ENCODE measurements at regions not wholly inside any gene's neighbourhood (a gene's known extent, or its start where the extent isn't known, plus 50 kb on each side); places are given as distances from the start of the nearest gene placed in this dataset.

DNA sequence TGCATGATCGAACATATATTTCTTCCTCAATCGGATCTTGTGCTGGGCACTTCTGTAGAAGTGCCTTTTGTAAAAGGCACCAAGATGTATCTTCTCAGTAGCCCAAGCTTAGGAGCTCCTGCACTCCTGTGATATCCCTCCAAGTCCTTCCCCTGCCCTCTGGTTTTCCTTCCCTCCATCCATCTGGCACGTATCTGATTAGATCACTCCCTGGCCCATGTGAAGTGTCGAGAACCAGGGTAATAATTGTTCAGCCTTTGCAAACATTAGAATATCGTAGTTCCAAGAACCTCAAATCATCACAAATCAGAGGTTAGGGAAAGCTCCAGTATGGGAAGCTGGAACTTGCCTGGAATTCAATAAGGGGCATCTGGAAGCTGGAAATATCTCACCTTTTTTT is 221.1 kb upstream of the AUTS2 start:
- TF ChIP-seq ZFX (IDR thresholded peaks at IDR 0.05): no peak
- TF ChIP-seq, protein P1, sequence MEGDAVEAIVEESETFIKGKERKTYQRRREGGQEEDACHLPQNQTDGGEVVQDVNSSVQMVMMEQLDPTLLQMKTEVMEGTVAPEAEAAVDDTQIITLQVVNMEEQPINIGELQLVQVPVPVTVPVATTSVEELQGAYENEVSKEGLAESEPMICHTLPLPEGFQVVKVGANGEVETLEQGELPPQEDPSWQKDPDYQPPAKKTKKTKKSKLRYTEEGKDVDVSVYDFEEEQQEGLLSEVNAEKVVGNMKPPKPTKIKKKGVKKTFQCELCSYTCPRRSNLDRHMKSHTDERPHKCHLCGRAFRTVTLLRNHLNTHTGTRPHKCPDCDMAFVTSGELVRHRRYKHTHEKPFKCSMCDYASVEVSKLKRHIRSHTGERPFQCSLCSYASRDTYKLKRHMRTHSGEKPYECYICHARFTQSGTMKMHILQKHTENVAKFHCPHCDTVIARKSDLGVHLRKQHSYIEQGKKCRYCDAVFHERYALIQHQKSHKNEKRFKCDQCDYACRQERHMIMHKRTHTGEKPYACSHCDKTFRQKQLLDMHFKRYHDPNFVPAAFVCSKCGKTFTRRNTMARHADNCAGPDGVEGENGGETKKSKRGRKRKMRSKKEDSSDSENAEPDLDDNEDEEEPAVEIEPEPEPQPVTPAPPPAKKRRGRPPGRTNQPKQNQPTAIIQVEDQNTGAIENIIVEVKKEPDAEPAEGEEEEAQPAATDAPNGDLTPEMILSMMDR (conservative IDR thresholded peaks at IDR 0.05): no peak

Data from C4-2B (cell line).